Panc1 (cell line): ENCODE measurements at regions not wholly inside any gene's neighbourhood (a gene's known extent, or its start where the extent isn't known, plus 50 kb on each side); places are given as distances from the start of the nearest gene placed in this dataset.

ENCODE experiments used
- ATAC-seq: fragments of 200-7000 bp; cut with Tn5 transposase; 2 replicates; pipeline ENCODE4 v1.9.1; 2020; ENCODE audit warnings: mild to moderate bottlenecking, moderate library complexity
- BruUV-seq: library from RNA; stranded (reverse); fragments of 400-500 nt; replicated peaks from 2 replicates; lab custom pipeline; 2021; lab: Mats Ljungman, UMichigan
- CTCF ChIA-PET: fragments of 300-600 bp; sonication (Branson Sonifier 250); formaldehyde crosslinking; loops from one replicate; lab custom pipeline; 2022; ENCODE audit warnings: antibody characterized with exemption; lab: Charles Lee
- POLR2A ChIA-PET: fragments of 300-600 bp; sonication (Branson Sonifier 250); formaldehyde crosslinking; loops from one replicate; lab custom pipeline; 2022; ENCODE audit warnings: antibody characterized with exemption; lab: Charles Lee
- DNase-seq: peaks from one replicate; pipeline ENCODE4 v3.0.0-alpha.2; 2010; ENCODE audit warnings: low read depth, low spot score
- H3K27ac ChIP-seq: 2 replicates; pipeline ENCODE4 v1.5.1; 2011; ENCODE audit warnings: mild to moderate bottlenecking, low read length, inconsistent platforms
- H3K27me3 ChIP-seq: fragments of 200-500 bp; sonication (Bioruptor generic); 2 replicates; pipeline ENCODE4 v1.6.0; 2014; ENCODE audit warnings: low read length, inconsistent platforms; ENCODE audit not compliant: control insufficient read depth, insufficient read depth
- H3K36me3 ChIP-seq: fragments of 200-500 bp; sonication (Bioruptor generic); 2 replicates; pipeline ENCODE4 v1.5.1; 2014; ENCODE audit warnings: inconsistent platforms, mild to moderate bottlenecking, low read length, moderate library complexity; ENCODE audit not compliant: control insufficient read depth, insufficient read depth
- H3K4me1 ChIP-seq: 2 replicates; pipeline ENCODE4 v1.5.1; 2011; ENCODE audit warnings: inconsistent platforms, mild to moderate bottlenecking, low read length, moderate library complexity; ENCODE audit not compliant: control insufficient read depth, insufficient read depth
- H3K4me3 ChIP-seq, 2 experiments: 2 replicates each; pipeline ENCODE4 v1.5.1; 2011 to 2012; ENCODE audit warnings: low read depth in 2 of 2, low read length in 2 of 2, mild to moderate bottlenecking in 2 of 2, inconsistent platforms in 1 of 2, moderate library complexity in 1 of 2
- H3K9me3 ChIP-seq: fragments of 200-500 bp; sonication (Bioruptor generic); 2 replicates; pipeline ENCODE4 v1.5.1; 2014; ENCODE audit warnings: low read depth, mild to moderate bottlenecking, inconsistent platforms, low read length, moderate library complexity; ENCODE audit not compliant: control insufficient read depth, insufficient read depth
- POLR2AphosphoS5 ChIP-seq: IDR thresholded peaks from 2 replicates; pipeline ENCODE4 v1.6.1; 2012; ENCODE audit warnings: mild to moderate bottlenecking, low read depth, low read length, moderate library complexity
- SIN3A ChIP-seq: IDR thresholded peaks from 2 replicates; pipeline ENCODE4 v1.6.1; 2012; ENCODE audit warnings: low read depth, mild to moderate bottlenecking, low read length, moderate library complexity, borderline replicate concordance; ENCODE audit not compliant: insufficient read depth
- TCF7L2 ChIP-seq: IDR thresholded peaks from 2 replicates; pipeline ENCODE4 v1.6.1; 2011; ENCODE audit warnings: mild to moderate bottlenecking, low read depth, low read length, inconsistent platforms
- in situ Hi-C: cut with HindIII; loops from 2 replicates; pipeline ENCODE4 v1.10.0; 2016; ENCODE audit warnings: low sequenced_read_pairs, low pct_unique_long_range_greater_than_20kb
- intact Hi-C: fragments of 100-400 bp; cut with micrococcal nuclease; formaldehyde crosslinking; loops from one replicate; pipeline ENCODE4 v1.10.0; 2022; ENCODE audit not compliant: unreplicated experiment
- TF ChIP-seq, protein P1 (sequence below): fragments of 450-650 bp; IDR thresholded peaks from 2 replicates; pipeline ENCODE4 v1.5.1; 2017; ENCODE audit warnings: mild to moderate bottlenecking
- TF ChIP-seq, protein P2 (sequence below), 2 experiments: IDR thresholded peaks; 2 replicates each; pipeline ENCODE4 v1.6.1; 2011 to 2012; ENCODE audit warnings: low read depth in 2 of 2, control low read depth in 1 of 2, low read length in 1 of 2, mild to moderate bottlenecking in 1 of 2, moderate library complexity in 1 of 2; ENCODE audit not compliant: insufficient read depth in 1 of 2

GRCh38 chr7:12879139-12879538, 191.7 kb downstream of the ARL4A start:
- Histone ChIP-seq H3K27me3 (peaks cover 2% of the 10 kb centered on the region; the same call in 1 of the 2 replicates), H3K27ac (no peak overlapping the region), H3K4me1 (no peaks in the 10 kb centered on the region), H3K4me3 (no peak overlapping the region), H3K36me3 (no peaks in the 10 kb centered on the region), H3K9me3 (no peaks in the 10 kb centered on the region)
- TF ChIP-seq, protein P1, sequence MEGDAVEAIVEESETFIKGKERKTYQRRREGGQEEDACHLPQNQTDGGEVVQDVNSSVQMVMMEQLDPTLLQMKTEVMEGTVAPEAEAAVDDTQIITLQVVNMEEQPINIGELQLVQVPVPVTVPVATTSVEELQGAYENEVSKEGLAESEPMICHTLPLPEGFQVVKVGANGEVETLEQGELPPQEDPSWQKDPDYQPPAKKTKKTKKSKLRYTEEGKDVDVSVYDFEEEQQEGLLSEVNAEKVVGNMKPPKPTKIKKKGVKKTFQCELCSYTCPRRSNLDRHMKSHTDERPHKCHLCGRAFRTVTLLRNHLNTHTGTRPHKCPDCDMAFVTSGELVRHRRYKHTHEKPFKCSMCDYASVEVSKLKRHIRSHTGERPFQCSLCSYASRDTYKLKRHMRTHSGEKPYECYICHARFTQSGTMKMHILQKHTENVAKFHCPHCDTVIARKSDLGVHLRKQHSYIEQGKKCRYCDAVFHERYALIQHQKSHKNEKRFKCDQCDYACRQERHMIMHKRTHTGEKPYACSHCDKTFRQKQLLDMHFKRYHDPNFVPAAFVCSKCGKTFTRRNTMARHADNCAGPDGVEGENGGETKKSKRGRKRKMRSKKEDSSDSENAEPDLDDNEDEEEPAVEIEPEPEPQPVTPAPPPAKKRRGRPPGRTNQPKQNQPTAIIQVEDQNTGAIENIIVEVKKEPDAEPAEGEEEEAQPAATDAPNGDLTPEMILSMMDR, result no peak
- TF ChIP-seq SIN3A (no peak), POLR2AphosphoS5 (no peak), TCF7L2 (no peak)
- TF ChIP-seq, protein P2, sequence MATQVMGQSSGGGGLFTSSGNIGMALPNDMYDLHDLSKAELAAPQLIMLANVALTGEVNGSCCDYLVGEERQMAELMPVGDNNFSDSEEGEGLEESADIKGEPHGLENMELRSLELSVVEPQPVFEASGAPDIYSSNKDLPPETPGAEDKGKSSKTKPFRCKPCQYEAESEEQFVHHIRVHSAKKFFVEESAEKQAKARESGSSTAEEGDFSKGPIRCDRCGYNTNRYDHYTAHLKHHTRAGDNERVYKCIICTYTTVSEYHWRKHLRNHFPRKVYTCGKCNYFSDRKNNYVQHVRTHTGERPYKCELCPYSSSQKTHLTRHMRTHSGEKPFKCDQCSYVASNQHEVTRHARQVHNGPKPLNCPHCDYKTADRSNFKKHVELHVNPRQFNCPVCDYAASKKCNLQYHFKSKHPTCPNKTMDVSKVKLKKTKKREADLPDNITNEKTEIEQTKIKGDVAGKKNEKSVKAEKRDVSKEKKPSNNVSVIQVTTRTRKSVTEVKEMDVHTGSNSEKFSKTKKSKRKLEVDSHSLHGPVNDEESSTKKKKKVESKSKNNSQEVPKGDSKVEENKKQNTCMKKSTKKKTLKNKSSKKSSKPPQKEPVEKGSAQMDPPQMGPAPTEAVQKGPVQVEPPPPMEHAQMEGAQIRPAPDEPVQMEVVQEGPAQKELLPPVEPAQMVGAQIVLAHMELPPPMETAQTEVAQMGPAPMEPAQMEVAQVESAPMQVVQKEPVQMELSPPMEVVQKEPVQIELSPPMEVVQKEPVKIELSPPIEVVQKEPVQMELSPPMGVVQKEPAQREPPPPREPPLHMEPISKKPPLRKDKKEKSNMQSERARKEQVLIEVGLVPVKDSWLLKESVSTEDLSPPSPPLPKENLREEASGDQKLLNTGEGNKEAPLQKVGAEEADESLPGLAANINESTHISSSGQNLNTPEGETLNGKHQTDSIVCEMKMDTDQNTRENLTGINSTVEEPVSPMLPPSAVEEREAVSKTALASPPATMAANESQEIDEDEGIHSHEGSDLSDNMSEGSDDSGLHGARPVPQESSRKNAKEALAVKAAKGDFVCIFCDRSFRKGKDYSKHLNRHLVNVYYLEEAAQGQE (IDR thresholded peaks at IDR 0.05; ENCODE audit: insufficient read depth in 1 of 2, low read depth in 2 of 2, low read length in 1 of 2), result no peak
- DNase-seq, result no peak
- no TSS peak for BruUV-seq
- POLR2A ChIA-PET, result no interaction called here
- in situ Hi-C loops (no loop called here), intact Hi-C loops (no loop called here)
- CTCF ChIA-PET, result no interaction called here
- no peak for ATAC-seq

GRCh38 chr7:12881712-12882111, 194.3 kb downstream of the ARL4A start:
- BruUV-seq, result no TSS peak
- intact Hi-C loops, result no loop called here

More at GRCh38 chr7:12881712-12882111, 194.3 kb downstream of the ARL4A start:
- DNase-seq, result no peak
- no peaks in the 10 kb centered on the region for H3K4me1 ChIP-seq
- in situ Hi-C loops, result no loop called here
- H3K27me3 ChIP-seq, result peaks cover 2% of the 10 kb centered on the region; the same call in 1 of the 2 replicates
- no peaks in the 10 kb centered on the region for H3K36me3 ChIP-seq
- no peak overlapping the region for H3K4me3 ChIP-seq
- ChIA-PET POLR2A (no interaction called here), CTCF (no interaction called here)
- H3K9me3 ChIP-seq, result no peaks in the 10 kb centered on the region
- no peak overlapping the region for H3K27ac ChIP-seq
- no peak for ATAC-seq
- TF ChIP-seq, protein P1, result no peak
- TF ChIP-seq SIN3A, result no peak
- TF ChIP-seq, protein P2 (IDR thresholded peaks at IDR 0.05; ENCODE audit: insufficient read depth in 1 of 2, low read depth in 2 of 2, low read length in 1 of 2), result no peak
- TF ChIP-seq TCF7L2, result no peak
- TF ChIP-seq POLR2AphosphoS5, result no peak
